ENCODE measurements at regions not wholly inside any gene's neighbourhood (a gene's known extent, or its start where the extent isn't known, plus 50 kb on each side); places are given as distances from the start of the nearest gene placed in this dataset.

DNA sequence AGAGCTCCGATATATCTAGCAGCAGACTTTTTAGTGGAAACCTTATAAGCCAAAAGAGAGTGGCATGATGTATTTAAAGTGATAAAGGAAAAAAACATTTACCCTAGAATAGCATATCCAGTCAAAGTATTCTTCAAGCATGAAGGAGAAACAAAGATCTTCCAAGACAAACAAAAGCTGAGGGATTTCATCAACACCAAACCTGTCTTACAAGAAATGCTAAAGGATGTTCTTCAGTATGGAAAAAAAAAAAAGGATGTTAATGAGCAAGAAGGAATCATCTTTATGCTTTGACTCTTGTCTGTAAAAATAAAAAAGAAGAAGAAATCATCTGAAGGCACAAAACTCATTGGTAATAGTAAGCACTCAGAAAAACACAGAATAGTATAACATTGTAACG lies 338.2 kb downstream of the TLE1 start:
- TF ChIP-seq POLR2AphosphoS5 (IDR thresholded peaks at IDR 0.05; ENCODE audit: low read depth, low read length) (no peak), TAF1 (IDR thresholded peaks at IDR 0.05; ENCODE audit: borderline replicate concordance, insufficient read depth, low read length) (no peak), FOXP2 (optimal IDR thresholded peaks at IDR 0.05; ENCODE audit: borderline replicate concordance, extremely low read depth, extremely low read length, insufficient read depth) (no peak)
- TF ChIP-seq, protein P1, sequence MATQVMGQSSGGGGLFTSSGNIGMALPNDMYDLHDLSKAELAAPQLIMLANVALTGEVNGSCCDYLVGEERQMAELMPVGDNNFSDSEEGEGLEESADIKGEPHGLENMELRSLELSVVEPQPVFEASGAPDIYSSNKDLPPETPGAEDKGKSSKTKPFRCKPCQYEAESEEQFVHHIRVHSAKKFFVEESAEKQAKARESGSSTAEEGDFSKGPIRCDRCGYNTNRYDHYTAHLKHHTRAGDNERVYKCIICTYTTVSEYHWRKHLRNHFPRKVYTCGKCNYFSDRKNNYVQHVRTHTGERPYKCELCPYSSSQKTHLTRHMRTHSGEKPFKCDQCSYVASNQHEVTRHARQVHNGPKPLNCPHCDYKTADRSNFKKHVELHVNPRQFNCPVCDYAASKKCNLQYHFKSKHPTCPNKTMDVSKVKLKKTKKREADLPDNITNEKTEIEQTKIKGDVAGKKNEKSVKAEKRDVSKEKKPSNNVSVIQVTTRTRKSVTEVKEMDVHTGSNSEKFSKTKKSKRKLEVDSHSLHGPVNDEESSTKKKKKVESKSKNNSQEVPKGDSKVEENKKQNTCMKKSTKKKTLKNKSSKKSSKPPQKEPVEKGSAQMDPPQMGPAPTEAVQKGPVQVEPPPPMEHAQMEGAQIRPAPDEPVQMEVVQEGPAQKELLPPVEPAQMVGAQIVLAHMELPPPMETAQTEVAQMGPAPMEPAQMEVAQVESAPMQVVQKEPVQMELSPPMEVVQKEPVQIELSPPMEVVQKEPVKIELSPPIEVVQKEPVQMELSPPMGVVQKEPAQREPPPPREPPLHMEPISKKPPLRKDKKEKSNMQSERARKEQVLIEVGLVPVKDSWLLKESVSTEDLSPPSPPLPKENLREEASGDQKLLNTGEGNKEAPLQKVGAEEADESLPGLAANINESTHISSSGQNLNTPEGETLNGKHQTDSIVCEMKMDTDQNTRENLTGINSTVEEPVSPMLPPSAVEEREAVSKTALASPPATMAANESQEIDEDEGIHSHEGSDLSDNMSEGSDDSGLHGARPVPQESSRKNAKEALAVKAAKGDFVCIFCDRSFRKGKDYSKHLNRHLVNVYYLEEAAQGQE (IDR thresholded peaks at IDR 0.05; ENCODE audit: insufficient read depth in 1 of 2, low read depth in 2 of 2, low read length in 2 of 2): no peak
